GM18909 (cell line): ENCODE measurements at regions not wholly inside any gene's neighbourhood (a gene's known extent, or its start where the extent isn't known, plus 50 kb on each side); places are given as distances from the start of the nearest gene placed in this dataset.

Experiments used
- ATAC-seq: cut with Tn5 transposase; IDR thresholded peaks from one replicate; pipeline ENCODE4 v1.9.1; 2021; ENCODE audit warnings: mild to moderate bottlenecking; ENCODE audit not compliant: unreplicated experiment, poor library complexity

GRCh38 chr18:37701967-37702366, 136.4 kb upstream of the CELF4 start:
- no peak for ATAC-seq

- ATAC-seq: no peak
These were observed 133.0 kb upstream of the CELF4 start for GRCh38 chr18:37698508-37699040.

DNA sequence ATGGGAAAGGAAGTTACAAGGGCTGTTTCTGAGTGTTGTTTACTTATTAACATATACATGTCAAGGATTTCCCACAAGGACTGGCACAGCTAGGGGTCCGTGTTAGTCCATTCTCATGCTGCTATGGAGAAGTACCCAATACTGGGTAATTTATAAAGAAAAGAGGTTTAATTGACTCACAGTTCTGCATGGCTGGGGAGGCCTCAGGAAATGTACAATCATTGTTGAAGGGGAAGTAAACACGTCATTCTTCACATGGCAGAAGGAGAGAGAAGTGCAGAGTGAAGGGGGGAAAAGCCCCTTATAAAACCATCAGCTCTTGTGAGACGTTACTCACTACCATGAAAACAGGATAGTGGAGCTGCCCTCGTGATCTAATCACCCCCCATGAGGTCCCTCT, 128.9 kb upstream of the CELF4 start:
- ATAC-seq: no peak

DNA sequence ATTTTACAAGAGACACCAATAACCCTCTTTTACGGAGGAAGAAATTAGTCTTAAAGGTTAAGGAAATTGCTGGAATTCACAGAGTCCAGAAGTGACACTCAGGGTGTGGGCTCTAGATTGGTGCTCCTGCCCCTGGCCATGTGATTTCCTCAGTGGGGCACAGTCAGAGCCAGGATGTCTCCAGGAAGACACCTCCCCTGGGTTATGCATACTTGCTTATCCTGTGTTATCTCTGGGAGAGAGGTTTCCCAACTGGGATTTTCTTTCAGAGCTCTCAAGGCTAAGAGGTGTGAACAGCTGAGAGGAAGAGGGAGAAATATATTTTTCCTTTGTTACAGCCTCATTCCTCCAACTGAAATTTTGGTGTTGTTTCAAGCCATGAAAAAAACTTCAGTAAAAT, 125.6 kb upstream of the CELF4 start:
- ATAC-seq: no peak

DNA sequence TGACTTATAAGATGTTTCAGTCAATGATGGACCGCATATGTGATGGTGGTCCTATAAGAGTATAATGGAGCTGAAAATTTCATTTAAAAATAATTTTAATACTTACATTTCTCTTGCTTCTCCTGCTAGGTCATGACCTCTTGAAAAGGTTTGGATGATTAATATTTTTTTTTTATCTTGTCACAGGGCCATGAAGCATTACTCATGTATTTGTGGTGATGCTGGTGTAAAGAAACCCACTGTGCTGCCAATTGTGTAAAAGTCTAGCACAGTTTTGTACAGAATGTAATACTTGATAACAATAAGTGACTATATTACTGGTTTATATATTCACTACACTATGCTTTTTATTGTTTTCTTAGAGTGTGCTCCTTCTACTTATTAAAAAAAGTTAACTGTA, 124.2 kb upstream of the CELF4 start:
- no peak for ATAC-seq

DNA sequence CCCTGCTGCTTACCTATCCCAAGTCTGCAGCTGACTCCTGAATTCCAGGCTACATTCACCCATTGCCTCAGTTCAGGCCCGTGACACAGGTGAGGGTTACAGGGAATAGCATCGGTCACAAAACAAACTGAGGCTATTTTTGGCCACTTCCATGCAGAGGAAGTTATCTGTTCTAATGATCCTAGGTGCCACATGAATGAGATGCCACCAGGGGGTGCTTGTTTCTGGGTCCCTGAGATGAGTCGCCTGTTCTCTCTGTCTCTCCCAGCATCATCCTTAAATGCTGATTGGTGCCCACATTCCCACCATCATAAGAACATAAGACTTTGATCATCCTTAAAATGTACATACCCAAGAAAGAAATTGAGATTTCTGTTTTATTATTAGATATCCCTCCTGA, 119.0 kb upstream of the CELF4 start:
- no peak for ATAC-seq

- ATAC-seq: no peak
These were observed 118.6 kb upstream of the CELF4 start for GRCh38 chr18:37684183-37684582.

- ATAC-seq: no peak
These were observed 115.3 kb upstream of the CELF4 start for GRCh38 chr18:37680911-37681310.

GRCh38 chr18:37676276-37676675, 110.7 kb upstream of the CELF4 start:
- ATAC-seq: no peak

DNA sequence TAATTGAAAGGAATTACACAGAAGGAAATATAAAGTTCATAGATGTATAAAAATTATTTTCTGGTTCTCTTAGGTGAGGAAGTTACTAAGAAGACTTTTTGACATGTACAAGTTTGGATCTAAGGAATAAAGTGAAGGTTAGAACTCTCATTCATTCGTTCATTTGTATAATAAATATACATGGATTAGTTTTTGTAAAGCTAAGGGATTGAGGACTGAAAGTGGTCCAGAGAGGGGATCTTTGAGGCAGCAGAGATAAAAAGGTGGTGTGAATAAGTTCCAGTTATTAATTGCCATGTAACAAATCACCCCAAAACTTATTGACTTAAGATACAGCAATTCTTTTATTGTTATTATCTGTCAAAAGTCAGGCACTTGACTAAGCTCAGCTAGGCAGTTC, 110.1 kb upstream of the CELF4 start:
- ATAC-seq: no peak

DNA sequence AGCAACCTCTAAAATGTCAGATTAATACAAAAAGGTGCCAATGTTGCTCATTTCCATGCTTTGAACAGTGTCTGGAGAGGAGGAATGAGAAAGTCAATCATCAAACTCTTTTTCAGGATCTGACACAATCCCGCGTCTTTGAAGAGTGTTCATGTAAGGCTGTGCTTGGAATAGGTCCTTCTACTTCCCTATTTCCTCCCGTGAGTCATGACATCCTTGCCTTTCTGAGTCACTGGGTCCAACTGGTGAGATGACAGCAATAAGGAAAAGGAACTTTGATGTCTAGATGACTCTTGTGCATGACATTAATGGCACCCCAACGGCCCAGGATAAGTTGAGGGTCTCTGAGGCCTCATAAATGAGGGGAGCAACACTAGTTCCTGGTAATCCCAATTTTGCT, 109.0 kb upstream of the CELF4 start:
- ATAC-seq: no peak

DNA sequence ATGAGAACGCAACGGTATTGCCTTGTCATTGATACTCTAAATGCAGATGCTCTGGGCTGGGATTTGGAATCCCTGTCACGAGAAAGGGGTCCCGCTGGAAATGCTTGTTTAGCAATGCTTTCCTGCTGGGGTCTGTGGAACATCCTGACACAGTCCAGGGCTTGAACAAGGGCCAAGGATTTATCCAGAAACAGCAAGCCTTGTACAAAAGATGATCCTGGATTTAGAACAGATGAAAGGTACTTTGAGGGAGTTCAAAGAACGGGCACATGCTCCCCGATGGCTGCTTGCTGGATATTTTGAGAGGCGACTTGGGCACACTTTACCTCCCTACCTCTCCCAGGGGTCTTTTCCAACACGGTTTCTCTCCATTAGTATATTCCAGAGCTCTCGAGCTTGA, 108.1 kb upstream of the CELF4 start:
- ATAC-seq: no peak

GRCh38 chr18:37672932-37673595, 107.5 kb upstream of the CELF4 start:
- no peak for ATAC-seq

DNA sequence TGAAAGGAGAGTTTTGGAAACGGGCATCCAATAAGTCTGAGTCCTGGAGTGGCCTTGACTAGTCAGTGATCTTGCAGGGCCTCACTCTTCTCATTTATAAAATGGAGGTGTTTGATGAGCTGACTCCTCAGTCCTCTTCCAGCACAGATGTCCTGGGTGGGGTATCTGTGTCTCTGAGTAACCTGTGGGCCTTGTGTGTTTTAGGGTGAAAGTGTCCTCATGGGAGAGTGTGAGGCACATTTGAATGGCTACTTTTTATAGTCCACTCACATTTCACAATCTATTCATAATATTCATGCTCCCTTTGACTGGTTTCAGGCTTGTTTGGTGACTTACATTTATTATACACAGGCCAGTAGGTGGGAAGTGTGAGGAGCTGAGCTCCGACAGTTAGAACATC, 106.4 kb upstream of the CELF4 start:
- no peak for ATAC-seq

- ATAC-seq: no peak
These were observed 105.9 kb upstream of the CELF4 start for GRCh38 chr18:37671530-37671929.

GRCh38 chr18:37671119-37671518, 105.5 kb upstream of the CELF4 start:
- ATAC-seq: no peak

DNA sequence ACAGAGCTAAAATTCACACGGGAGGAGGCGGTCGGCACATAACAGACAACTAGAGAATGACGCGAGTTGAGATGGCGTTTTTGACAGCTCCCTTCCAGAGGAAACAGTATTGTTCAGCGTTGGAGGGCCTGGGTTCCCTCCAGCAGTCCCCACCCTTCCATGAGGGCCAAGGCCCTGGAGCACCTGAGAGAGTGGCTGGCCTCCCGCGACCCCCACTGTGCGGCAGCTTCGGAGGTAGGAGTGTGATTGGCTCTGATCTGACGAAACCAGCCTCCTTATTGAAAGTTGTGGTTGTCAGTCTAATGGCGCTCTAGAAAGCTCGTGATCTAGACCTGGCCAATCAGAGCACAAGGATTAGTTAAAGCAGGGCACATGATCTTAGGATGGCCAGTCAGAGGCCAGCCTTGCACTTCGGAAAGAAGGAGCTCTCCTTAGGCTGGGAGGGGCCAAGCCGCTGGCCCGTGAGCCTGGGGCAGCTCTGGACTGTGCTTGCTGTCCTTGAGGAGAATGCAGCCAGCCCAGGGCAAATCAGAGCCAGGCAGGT, 104.5 kb upstream of the CELF4 start:
- no peak for ATAC-seq

DNA sequence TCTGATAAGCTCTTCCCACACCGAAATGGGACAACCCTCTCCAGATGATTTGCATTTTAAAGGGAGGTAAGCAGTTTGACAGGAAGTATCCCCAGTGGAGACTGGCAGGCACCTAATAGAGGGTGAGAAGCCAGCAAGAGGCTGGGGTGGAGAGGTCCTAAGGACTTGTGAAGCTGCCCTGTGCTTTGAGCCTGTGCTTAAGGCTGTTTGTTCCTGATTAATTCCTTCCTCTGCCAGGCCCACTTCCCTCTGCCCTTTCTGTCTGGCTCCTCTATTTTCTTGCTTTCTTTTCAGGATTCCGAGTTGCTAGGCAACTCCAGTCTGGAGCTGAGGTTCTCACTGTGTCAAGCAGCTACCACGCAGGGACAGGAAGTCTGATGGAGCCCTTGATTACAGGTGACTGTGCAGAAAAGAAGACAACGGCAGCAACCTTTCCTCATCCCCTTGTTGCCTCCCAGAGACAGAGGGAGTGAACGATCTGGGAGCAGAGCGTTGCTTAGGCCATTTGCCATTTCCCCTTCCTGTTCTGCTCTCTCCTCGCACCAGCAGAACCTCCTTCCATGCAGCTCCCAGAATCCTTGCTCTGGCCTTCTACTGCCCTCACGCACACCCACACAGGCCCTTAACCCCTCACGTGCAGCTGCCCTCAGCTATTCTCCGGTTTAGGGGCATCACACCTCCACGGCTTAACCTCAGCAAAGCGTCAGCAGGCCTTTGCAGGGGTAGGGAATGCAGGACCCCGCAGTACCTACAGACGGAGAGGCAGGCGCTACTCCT, 103.6 kb upstream of the CELF4 start:
- no peak for ATAC-seq

DNA sequence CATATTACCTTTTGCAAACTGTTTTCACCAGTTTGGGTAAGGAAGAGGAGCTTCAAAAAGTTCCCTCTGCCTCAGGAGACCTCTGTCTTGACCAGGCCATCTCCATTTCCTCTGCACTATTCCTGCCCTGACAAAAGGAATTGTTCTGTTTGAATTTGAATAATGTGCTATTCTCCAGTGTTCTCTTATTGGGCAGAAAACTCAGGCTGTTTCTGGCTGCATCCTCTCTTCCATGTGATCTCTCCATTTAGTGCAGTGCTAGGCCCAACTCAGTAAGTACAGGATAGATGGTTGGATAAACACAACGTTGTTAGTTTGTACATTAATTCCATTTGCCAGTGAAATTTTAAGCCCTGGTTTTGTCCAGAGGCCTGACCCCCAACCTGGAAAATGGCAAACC, 102.2 kb upstream of the CELF4 start:
- ATAC-seq: no peak

GRCh38 chr18:37666991-37667390, 101.4 kb upstream of the CELF4 start:
- no peak for ATAC-seq

DNA sequence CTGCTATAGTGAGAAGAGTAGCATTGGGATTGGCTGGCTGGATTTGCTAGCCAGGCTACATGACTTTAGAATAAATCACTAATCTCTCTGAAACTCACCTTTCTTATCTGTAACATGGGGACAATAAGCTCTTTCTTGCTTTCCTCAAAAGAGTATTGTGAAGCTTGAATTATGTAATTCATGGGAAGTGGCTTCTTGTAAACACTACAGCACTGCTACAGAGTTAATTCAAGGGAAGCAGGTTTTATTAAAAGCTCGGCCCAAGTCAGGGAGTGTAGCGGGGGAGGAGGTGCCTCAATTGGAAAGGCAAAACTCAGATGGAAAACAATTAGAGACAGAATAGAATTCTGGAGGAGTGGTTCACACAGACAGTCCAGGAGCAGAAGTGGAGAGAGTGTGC, 100.9 kb upstream of the CELF4 start:
- no peak for ATAC-seq

DNA sequence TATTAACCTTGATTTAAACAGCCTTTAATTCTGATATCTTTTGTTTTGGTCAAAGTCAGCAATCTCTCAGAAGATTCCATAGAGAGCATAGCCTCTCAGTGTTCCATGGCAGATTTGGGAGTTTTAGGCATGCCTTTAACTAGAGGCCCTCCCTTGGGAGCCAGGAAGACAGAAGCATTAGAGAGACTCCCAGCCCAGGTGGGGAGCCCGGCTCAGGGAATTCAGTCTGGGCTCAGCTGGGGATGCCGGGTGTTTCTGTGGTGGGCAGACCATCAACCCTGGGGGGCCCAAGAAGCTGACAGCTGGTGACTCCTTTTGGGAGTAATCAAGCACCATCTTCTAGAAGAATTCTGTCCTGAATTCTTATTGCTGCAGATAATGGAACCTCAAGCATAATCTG, 99.7 kb upstream of the CELF4 start:
- no peak for ATAC-seq
